Left ventricle myocardium inferior (tissue), 1 donor: ENCODE measurements at regions not wholly inside any gene's neighbourhood (a gene's known extent, or its start where the extent isn't known, plus 50 kb on each side); places are given as distances from the start of the nearest gene placed in this dataset.

Source experiments
- DNase-seq: peaks from one replicate; pipeline ENCODE4 v3.0.0-alpha.2; 2020
- H3K27ac ChIP-seq: fragments of 200-600 bp; replicated peaks from 2 replicates; pipeline ENCODE4 v1.8.0; 2021
- H3K27me3 ChIP-seq: fragments of 200-600 bp; 2 replicates; pipeline ENCODE4 v1.8.0; 2021; ENCODE audit warnings: low read depth
- H3K36me3 ChIP-seq: fragments of 200-600 bp; 2 replicates; pipeline ENCODE4 v1.8.0; 2021
- H3K4me1 ChIP-seq: fragments of 200-600 bp; 2 replicates; pipeline ENCODE4 v1.8.0; 2021
- H3K4me3 ChIP-seq: fragments of 200-600 bp; 2 replicates; pipeline ENCODE4 v1.8.0; 2021; ENCODE audit warnings: mild to moderate bottlenecking, moderate library complexity
- H3K9me3 ChIP-seq: fragments of 200-600 bp; replicated peaks from 2 replicates; pipeline ENCODE4 v1.8.0; 2021
- CTCF ChIP-seq: fragments of 200-600 bp; IDR thresholded peaks from 2 replicates; pipeline ENCODE4 v1.8.0; 2021; ENCODE audit warnings: antibody characterized with exemption, mild to moderate bottlenecking, borderline replicate concordance
- intact Hi-C: fragments of 100-400 bp; cut with micrococcal nuclease; formaldehyde crosslinking; loops from one replicate; pipeline ENCODE4 v1.11.0; 2022
- donor health status: DM: no; HTN: yes; CAD: no; lungs with severe emphysema.

GRCh38 chr6:122075084-122075838 lies 324.2 kb upstream of the HSF2 start:
- H3K9me3 ChIP-seq = no peaks in the 10 kb centered on the region
- DNase-seq = no peak
- H3K4me1 ChIP-seq = no peaks in the 10 kb centered on the region
- H3K27ac ChIP-seq = no peak overlapping the region
- TF ChIP-seq CTCF = no peak
- no peak overlapping the region for H3K4me3 ChIP-seq
- intact Hi-C loops = no loop called here
- no peaks in the 10 kb centered on the region for H3K27me3 ChIP-seq
- no peaks in the 10 kb centered on the region for H3K36me3 ChIP-seq

- Histone ChIP-seq H3K27ac (no peak overlapping the region), H3K27me3 (no peaks in the 10 kb centered on the region), H3K4me3 (no peak overlapping the region), H3K4me1 (no peaks in the 10 kb centered on the region), H3K9me3 (no peaks in the 10 kb centered on the region), H3K36me3 (no peaks in the 10 kb centered on the region)
- no peak for DNase-seq
- intact Hi-C loops = no loop called here
- no peak for TF ChIP-seq CTCF
These were observed 323.5 kb upstream of the HSF2 start for GRCh38 chr6:122075917-122076316.

- intact Hi-C loops = no loop called here
- no peak for TF ChIP-seq CTCF
- no peaks in the 10 kb centered on the region for H3K36me3 ChIP-seq
- no peaks in the 10 kb centered on the region for H3K4me1 ChIP-seq
- DNase-seq = no peak
- no peak overlapping the region for H3K27ac ChIP-seq
- H3K27me3 ChIP-seq = no peaks in the 10 kb centered on the region
- no peaks in the 10 kb centered on the region for H3K9me3 ChIP-seq
- no peak overlapping the region for H3K4me3 ChIP-seq
These were observed 321.8 kb upstream of the HSF2 start for GRCh38 chr6:122077603-122078002.

GRCh38 chr6:122078481-122078880 lies 321.0 kb upstream of the HSF2 start:
- Histone ChIP-seq H3K4me1 (no peaks in the 10 kb centered on the region), H3K9me3 (no peaks in the 10 kb centered on the region), H3K27ac (no peak overlapping the region), H3K36me3 (no peaks in the 10 kb centered on the region), H3K27me3 (no peaks in the 10 kb centered on the region), H3K4me3 (no peak overlapping the region)
- no peak for DNase-seq
- TF ChIP-seq CTCF = no peak
- intact Hi-C loops = no loop called here

- no peaks in the 10 kb centered on the region for H3K9me3 ChIP-seq
- H3K36me3 ChIP-seq = no peaks in the 10 kb centered on the region
- no peaks in the 10 kb centered on the region for H3K4me1 ChIP-seq
- no peak overlapping the region for H3K27ac ChIP-seq
- no peaks in the 10 kb centered on the region for H3K27me3 ChIP-seq
- DNase-seq = no peak
- TF ChIP-seq CTCF = no peak
- intact Hi-C loops = no loop called here
- H3K4me3 ChIP-seq = no peak overlapping the region
These were observed 319.5 kb upstream of the HSF2 start for GRCh38 chr6:122079916-122080315.
